Daoy (cell line): ENCODE measurements at regions not wholly inside any gene's neighbourhood (a gene's known extent, or its start where the extent isn't known, plus 50 kb on each side); places are given as distances from the start of the nearest gene placed in this dataset.

Experiments used
- DNase-seq: peaks from one replicate; pipeline ENCODE4 v3.0.0-alpha.2; 2015; ENCODE audit warnings: low read depth

GRCh38 chr3:104614564-104614963 lies 752.1 kb upstream of the ALCAM start:
- no peak for DNase-seq

- DNase-seq, result peak; percentile 13
Measured at GRCh38 chr3:104628185-104628789, 738.4 kb upstream of the ALCAM start.

- peak; percentile 16 for DNase-seq
Measured at GRCh38 chr3:104629038-104629437, 737.7 kb upstream of the ALCAM start.

- no peak for DNase-seq
Measured at GRCh38 chr3:104631254-104631653, 735.5 kb upstream of the ALCAM start.

- no peak for DNase-seq
Measured at GRCh38 chr3:104632521-104632920, 734.2 kb upstream of the ALCAM start.

- no peak for DNase-seq
Measured at GRCh38 chr3:104632947-104633346, 733.8 kb upstream of the ALCAM start.

GRCh38 chr3:104635872-104636580 lies 730.7 kb upstream of the ALCAM start:
- DNase-seq, result no peak

GRCh38 chr3:104642827-104643226 lies 723.9 kb upstream of the ALCAM start:
- DNase-seq, result no peak

- no peak for DNase-seq
Measured at GRCh38 chr3:104646196-104646595, 720.5 kb upstream of the ALCAM start.

- no peak for DNase-seq
Measured at GRCh38 chr3:104648823-104649222, 717.9 kb upstream of the ALCAM start.

- DNase-seq, result no peak
Measured at GRCh38 chr3:104669083-104669482, 697.6 kb upstream of the ALCAM start.

- no peak for DNase-seq
Measured at GRCh38 chr3:104672331-104672730, 694.4 kb upstream of the ALCAM start.

GRCh38 chr3:104673981-104674380 lies 692.7 kb upstream of the ALCAM start:
- DNase-seq, result no peak

- DNase-seq, result no peak
Measured at GRCh38 chr3:104676241-104676640, 690.5 kb upstream of the ALCAM start.

- no peak for DNase-seq
Measured at GRCh38 chr3:104677932-104678331, 688.8 kb upstream of the ALCAM start.

GRCh38 chr3:104685492-104685891 lies 681.2 kb upstream of the ALCAM start:
- no peak for DNase-seq

- DNase-seq, result peak; percentile 7
Measured at GRCh38 chr3:104687362-104687761, 679.3 kb upstream of the ALCAM start.

GRCh38 chr3:104696470-104696869 lies 670.2 kb upstream of the ALCAM start:
- DNase-seq, result no peak

- DNase-seq, result no peak
Measured at GRCh38 chr3:104711406-104711805, 655.3 kb upstream of the ALCAM start.

GRCh38 chr3:104715972-104716371 lies 650.7 kb upstream of the ALCAM start:
- DNase-seq, result no peak

- DNase-seq, result no peak
Measured at GRCh38 chr3:104717828-104718196, 648.9 kb upstream of the ALCAM start.

- no peak for DNase-seq
Measured at GRCh38 chr3:104723000-104723399, 643.7 kb upstream of the ALCAM start.

GRCh38 chr3:104731074-104731473 lies 635.6 kb upstream of the ALCAM start:
- no peak for DNase-seq

GRCh38 chr3:104734627-104735026 lies 632.1 kb upstream of the ALCAM start:
- no peak for DNase-seq
